KOPT-K1 (cell line): ENCODE measurements at regions not wholly inside any gene's neighbourhood (a gene's known extent, or its start where the extent isn't known, plus 50 kb on each side); places are given as distances from the start of the nearest gene placed in this dataset.

Source experiments
- H3K27ac ChIP-seq: fragments of 200-600 bp; sonication (generic); 2 replicates; pipeline ENCODE4 v1.5.1; 2016; ENCODE audit warnings: antibody characterized with exemption, mild to moderate bottlenecking, low read depth, low read length; ENCODE audit not compliant: poor library complexity, severe bottlenecking
- H3K36me3 ChIP-seq: fragments of 200-600 bp; sonication (generic); 2 replicates; pipeline ENCODE4 v1.5.1; 2017; ENCODE audit warnings: antibody characterized with exemption, mild to moderate bottlenecking, low read length, moderate library complexity; ENCODE audit not compliant: insufficient read depth
- H3K9me3 ChIP-seq: fragments of 200-600 bp; sonication (generic); 2 replicates; pipeline ENCODE4 v1.5.1; 2017; ENCODE audit warnings: antibody characterized with exemption, low read length, mild to moderate bottlenecking; ENCODE audit not compliant: insufficient read depth, poor library complexity, severe bottlenecking

- Histone ChIP-seq H3K36me3 (no peaks in the 10 kb centered on the region), H3K9me3 (peaks cover 8% of the 10 kb centered on the region), H3K27ac (no peak overlapping the region)
Measured at GRCh38 chr13:110799246-110800236, 86.0 kb downstream of the ING1 start.

GRCh38 chr13:110801044-110801443, 87.5 kb downstream of the ING1 start:
- no peaks in the 10 kb centered on the region for H3K9me3 ChIP-seq
- no peaks in the 10 kb centered on the region for H3K36me3 ChIP-seq
- H3K27ac ChIP-seq = no peak overlapping the region

DNA sequence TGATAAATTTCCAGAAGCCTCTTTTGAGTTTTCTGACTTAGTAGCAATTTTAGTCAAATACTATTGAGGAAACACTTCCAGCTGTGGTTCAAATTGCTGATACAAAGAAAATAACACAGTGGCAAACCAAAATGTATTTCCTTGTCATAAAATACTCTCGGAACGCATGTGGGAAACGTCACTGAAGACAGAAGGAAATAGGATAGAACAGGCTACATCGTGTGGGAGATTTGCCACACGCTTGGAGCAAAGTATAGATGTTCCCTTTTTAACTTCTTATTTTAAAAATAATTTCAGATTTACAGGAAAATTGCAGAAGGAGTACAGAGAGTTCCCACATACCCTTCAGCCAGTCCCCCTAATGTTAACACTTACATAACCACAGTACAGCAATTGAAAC, 88.8 kb downstream of the ING1 start:
- Histone ChIP-seq H3K9me3 (no peaks in the 10 kb centered on the region), H3K36me3 (no peaks in the 10 kb centered on the region), H3K27ac (no peak overlapping the region)

DNA sequence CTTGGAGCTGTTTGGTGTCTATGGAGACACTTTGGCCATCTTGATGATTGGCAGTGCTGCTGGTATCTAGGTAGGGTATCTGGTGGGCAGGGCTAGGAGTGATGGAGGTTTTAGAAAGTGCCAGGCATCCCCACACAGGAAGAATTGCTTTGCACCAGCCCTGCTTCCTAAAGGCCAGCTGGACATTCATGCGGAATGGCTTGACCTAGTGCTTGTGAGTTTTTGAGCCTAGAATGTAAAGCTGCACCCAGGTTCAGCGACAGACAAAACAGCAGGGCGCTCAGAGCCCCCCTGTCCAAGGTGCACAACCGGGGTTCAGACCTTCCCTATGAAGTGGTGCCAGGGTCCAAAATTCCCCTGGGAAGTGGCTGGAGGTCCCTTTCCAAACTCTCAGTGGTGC, 93.1 kb downstream of the ING1 start:
- Histone ChIP-seq H3K27ac (no peak overlapping the region), H3K36me3 (no peaks in the 10 kb centered on the region), H3K9me3 (no peaks in the 10 kb centered on the region)

GRCh38 chr13:110807546-110807945, 94.0 kb downstream of the ING1 start:
- Histone ChIP-seq H3K36me3 (no peaks in the 10 kb centered on the region), H3K9me3 (no peaks in the 10 kb centered on the region), H3K27ac (no peak overlapping the region)

DNA sequence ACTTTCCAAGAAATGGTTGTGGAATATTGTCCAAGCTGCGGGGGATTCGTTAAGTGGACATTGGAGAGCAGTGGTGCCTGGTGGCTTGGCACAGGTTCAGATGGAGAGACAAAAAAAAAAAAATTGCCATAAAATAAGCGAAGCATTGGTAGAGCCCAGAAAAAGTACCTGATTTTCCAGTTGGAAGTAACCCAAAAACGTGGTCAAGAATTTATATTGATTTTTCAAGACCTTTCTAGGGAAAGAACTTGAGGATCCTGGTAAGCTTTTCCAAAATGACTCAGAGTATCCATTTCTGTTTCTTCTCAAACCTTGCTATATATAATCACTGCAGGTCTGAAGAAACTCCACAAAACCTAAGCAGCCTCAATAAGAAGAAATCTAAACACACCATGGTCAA, 94.6 kb downstream of the ING1 start:
- Histone ChIP-seq H3K27ac (no peak overlapping the region), H3K36me3 (no peaks in the 10 kb centered on the region), H3K9me3 (no peaks in the 10 kb centered on the region)

GRCh38 chr13:110809871-110810486, 96.5 kb downstream of the ING1 start:
- Histone ChIP-seq H3K9me3 (no peaks in the 10 kb centered on the region), H3K36me3 (no peaks in the 10 kb centered on the region), H3K27ac (no peak overlapping the region)

- Histone ChIP-seq H3K36me3 (no peaks in the 10 kb centered on the region), H3K27ac (no peak overlapping the region), H3K9me3 (no peaks in the 10 kb centered on the region)
Measured at GRCh38 chr13:110811008-110811720, 97.7 kb downstream of the ING1 start.

DNA sequence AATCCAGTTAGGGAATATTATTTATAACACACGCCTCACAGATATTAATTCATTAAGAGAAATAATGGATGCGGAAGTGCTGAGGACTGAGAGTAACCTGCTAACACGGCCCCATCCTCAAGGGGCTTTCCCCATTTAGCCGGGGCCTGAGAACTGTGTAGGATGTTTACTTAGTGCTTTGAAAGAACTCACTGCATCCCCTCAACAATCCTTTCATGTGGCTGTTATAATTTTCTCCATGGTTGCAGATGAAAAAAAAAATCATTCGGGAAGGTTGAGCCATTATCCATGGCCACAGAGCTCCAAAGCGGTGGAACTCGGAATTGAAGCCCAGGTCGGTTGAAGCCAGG, 98.2 kb downstream of the ING1 start:
- no peaks in the 10 kb centered on the region for H3K36me3 ChIP-seq
- H3K9me3 ChIP-seq = no peaks in the 10 kb centered on the region
- no peak overlapping the region for H3K27ac ChIP-seq

DNA sequence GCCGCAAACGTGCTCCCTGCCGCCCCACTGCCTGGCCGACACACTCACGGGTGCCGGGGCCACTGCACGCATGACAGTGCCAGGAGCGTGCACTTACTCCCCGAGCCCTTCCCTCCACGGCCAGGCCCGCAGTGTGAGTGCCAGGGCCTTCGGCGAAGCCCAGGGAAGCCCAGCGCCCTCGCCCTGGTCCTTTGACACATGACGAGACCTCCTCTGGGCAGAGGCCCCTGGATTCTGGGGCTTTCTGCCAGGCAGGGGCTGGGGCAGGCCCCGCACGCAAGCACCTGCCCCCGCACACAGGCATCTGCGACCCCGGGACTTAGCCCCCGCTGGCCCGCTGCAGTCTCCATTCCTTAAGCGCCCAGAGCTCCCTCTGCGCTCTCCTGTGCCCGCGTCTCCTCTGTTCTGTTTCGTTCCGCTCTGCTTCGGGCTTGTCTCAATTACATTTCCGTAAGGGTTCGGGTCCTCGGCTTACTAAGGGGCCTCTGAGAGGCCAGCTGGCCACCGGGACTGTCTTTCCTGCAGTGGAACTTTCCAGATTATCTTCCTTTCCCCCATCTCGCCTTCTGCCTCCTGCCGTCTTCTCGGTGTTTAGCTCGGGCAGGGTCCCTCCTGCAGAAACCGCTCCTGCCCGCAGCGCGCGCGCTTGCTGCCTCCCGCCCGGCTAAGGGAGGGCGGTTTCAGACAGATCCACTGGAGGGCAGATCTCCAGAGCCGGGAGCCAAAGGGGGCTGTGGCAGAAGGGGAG, 98.8 kb downstream of the ING1 start:
- Histone ChIP-seq H3K27ac (no peak overlapping the region), H3K36me3 (no peaks in the 10 kb centered on the region), H3K9me3 (no peaks in the 10 kb centered on the region)

- no peaks in the 10 kb centered on the region for H3K36me3 ChIP-seq
- no peak overlapping the region for H3K27ac ChIP-seq
- H3K9me3 ChIP-seq = no peaks in the 10 kb centered on the region
Measured at GRCh38 chr13:110812869-110813645, 99.6 kb downstream of the ING1 start.

GRCh38 chr13:110813646-110814624, 100.4 kb downstream of the ING1 start:
- no peaks in the 10 kb centered on the region for H3K9me3 ChIP-seq
- no peak overlapping the region for H3K27ac ChIP-seq
- no peaks in the 10 kb centered on the region for H3K36me3 ChIP-seq

GRCh38 chr13:110815471-110816204, 99.2 kb downstream of the ANKRD10 start:
- H3K36me3 ChIP-seq = no peaks in the 10 kb centered on the region
- no peak overlapping the region for H3K27ac ChIP-seq
- no peaks in the 10 kb centered on the region for H3K9me3 ChIP-seq
